HPDE6-E6E7 (cell line): ENCODE measurements at regions not wholly inside any gene's neighbourhood (a gene's known extent, or its start where the extent isn't known, plus 50 kb on each side); places are given as distances from the start of the nearest gene placed in this dataset.
A peak's percentile ranks its signal among the peaks of the same experiment; 100 is the strongest.
"Not testable (repeated sequence)": the region's sequence is repeated elsewhere in the genome, so short reads cannot be mapped to it uniquely, and the experiment has no call there.

Experiments used
- DNase-seq: peaks from one replicate; pipeline ENCODE4 v3.0.0; 2011; ENCODE audit warnings: missing footprints; ENCODE audit errors: extremely low spot score

GRCh38 chr10:53183733-53184132 lies 411.1 kb upstream of the MBL2 start:
- DNase-seq: no peak

- DNase-seq: no peak
These were observed 404.9 kb upstream of the MBL2 start for GRCh38 chr10:53177468-53177867.

GRCh38 chr10:53166325-53166724 lies 393.7 kb upstream of the MBL2 start:
- DNase-seq: no peak

GRCh38 chr10:53162856-53163255 lies 390.3 kb upstream of the MBL2 start:
- no peak for DNase-seq

- DNase-seq: no peak
These were observed 388.6 kb upstream of the MBL2 start for GRCh38 chr10:53161231-53161630.

GRCh38 chr10:53155674-53156073 lies 383.1 kb upstream of the MBL2 start:
- not testable (repeated sequence) for DNase-seq

GRCh38 chr10:53153831-53154230 lies 381.2 kb upstream of the MBL2 start:
- no peak for DNase-seq

GRCh38 chr10:53140506-53140905 lies 367.9 kb upstream of the MBL2 start:
- DNase-seq: peak; percentile 1

- DNase-seq: no peak
These were observed 363.3 kb upstream of the MBL2 start for GRCh38 chr10:53135897-53136253.

- no peak for DNase-seq
These were observed 362.8 kb upstream of the MBL2 start for GRCh38 chr10:53135213-53135896.

- no peak for DNase-seq
These were observed 361.5 kb upstream of the MBL2 start for GRCh38 chr10:53134050-53134449.

GRCh38 chr10:53130337-53130736 lies 357.8 kb upstream of the MBL2 start:
- DNase-seq: no peak

- DNase-seq: no peak
These were observed 355.1 kb upstream of the MBL2 start for GRCh38 chr10:53127686-53128085.

- DNase-seq: no peak
These were observed 350.7 kb upstream of the MBL2 start for GRCh38 chr10:53123311-53123710.

- no peak for DNase-seq
These were observed 349.7 kb upstream of the MBL2 start for GRCh38 chr10:53122281-53122680.

- DNase-seq: no peak
These were observed 343.1 kb upstream of the MBL2 start for GRCh38 chr10:53115660-53116059.

GRCh38 chr10:53111529-53111928 lies 338.9 kb upstream of the MBL2 start:
- DNase-seq: no peak

- DNase-seq: no peak
These were observed 336.7 kb upstream of the MBL2 start for GRCh38 chr10:53109320-53109719.

- no peak for DNase-seq
These were observed 335.8 kb upstream of the MBL2 start for GRCh38 chr10:53108317-53108934.

GRCh38 chr10:53107711-53108110 lies 335.1 kb upstream of the MBL2 start:
- DNase-seq: no peak

- no peak for DNase-seq
These were observed 329.8 kb upstream of the MBL2 start for GRCh38 chr10:53102424-53102823.

GRCh38 chr10:53093878-53094277 lies 321.3 kb upstream of the MBL2 start:
- DNase-seq: no peak

- no peak for DNase-seq
These were observed 319.0 kb upstream of the MBL2 start for GRCh38 chr10:53091574-53091973.

- DNase-seq: no peak
These were observed 316.4 kb upstream of the MBL2 start for GRCh38 chr10:53088961-53089360.
